ENCODE measurements at regions not wholly inside any gene's neighbourhood (a gene's known extent, or its start where the extent isn't known, plus 50 kb on each side); places are given as distances from the start of the nearest gene placed in this dataset.

GRCh38 chr7:121572615-121573014 is 176.5 kb upstream of the FAM3C start:
- Histone ChIP-seq H4K20me1 (replicated peaks; ENCODE audit: control insufficient read depth, extremely low read depth, insufficient read depth, low read length) (no peaks in the 10 kb centered on the region), H3K27ac (ENCODE audit: insufficient read depth, low read depth, low read length) (no peak overlapping the region), H3K4me3 (replicated peaks in 1 of 3; ENCODE audit: insufficient read depth in 1 of 3, low read depth in 1 of 3, low read length in 3 of 3) (no peak overlapping the region), H3K79me2 (ENCODE audit: control insufficient read depth, insufficient read depth, low read length) (no peaks in the 10 kb centered on the region), H3K4me2 (ENCODE audit: insufficient read depth, low read length) (no peak overlapping the region), H3K4me1 (ENCODE audit: control insufficient read depth, extremely low read depth, insufficient read depth, low read length) (no peaks in the 10 kb centered on the region), H3K36me3 (ENCODE audit: control insufficient read depth in 2 of 2, extremely low read depth in 1 of 2, insufficient read depth in 2 of 2, low read length in 2 of 2) (no peaks in the 10 kb centered on the region), H3K27me3 (ENCODE audit: control insufficient read depth in 2 of 2, insufficient read depth in 2 of 2, low read length in 2 of 2) (peaks cover 5 to 6% of the 10 kb centered on the region in 2 experiments), H3K9me1 (replicated peaks; ENCODE audit: control insufficient read depth, extremely low read depth, insufficient read depth, low read length) (no peaks in the 10 kb centered on the region), H2AFZ (ENCODE audit: low read depth, low read length) (no peak overlapping the region), H3K9ac (replicated peaks; ENCODE audit: extremely low read depth, insufficient read depth, low read length) (no peak overlapping the region), H3K9me3 (replicated peaks; ENCODE audit: control insufficient read depth, insufficient read depth, low read length) (no peaks in the 10 kb centered on the region)
- dilution Hi-C loops (cut with MboI; ENCODE audit: extremely low pct_ligation_motif_present, low sequenced_read_pairs) (no loop called here), intact Hi-C loops (cut with micrococcal nuclease) (no loop called here)
- TF ChIP-seq EZH2 (IDR thresholded peaks at IDR 0.05; ENCODE audit: borderline replicate concordance, low read depth, low read length, severe bottlenecking) (no peak), GATA2 (IDR thresholded peaks at IDR 0.05; ENCODE audit: insufficient read depth, insufficient read length, low read depth, low read length) (no peak), POLR2A (IDR thresholded peaks at IDR 0.05; ENCODE audit: low read depth, low read length) (no peak), POLR2AphosphoS5 (IDR thresholded peaks at IDR 0.05; ENCODE audit: insufficient read depth, low read depth, low read length) (no peak), CTCF (IDR thresholded peaks at IDR 0.05; ENCODE audit: extremely low read depth in 1 of 2, insufficient read depth in 1 of 2, low read depth in 1 of 2, low read length in 2 of 2) (no peak), MAX (IDR thresholded peaks at IDR 0.05; ENCODE audit: insufficient read depth, insufficient read length) (no peak), FOS (IDR thresholded peaks at IDR 0.05; ENCODE audit: borderline replicate concordance, insufficient read depth, low read length) (no peak), MYC (IDR thresholded peaks at IDR 0.05; ENCODE audit: low read depth, low read length) (no peak), JUN (IDR thresholded peaks at IDR 0.05; ENCODE audit: borderline replicate concordance, insufficient read depth, insufficient read length, low read depth) (no peak)
- BruUV-seq (replicated peaks): no TSS peak
- CTCF ChIA-PET: no interaction called here
- DNase-seq (ENCODE audit: low read depth, low spot score) (no peak), FAIRE-seq (no peak)
- POLR2A ChIA-PET: no interaction called here
